ENCODE measurements at regions not wholly inside any gene's neighbourhood (a gene's known extent, or its start where the extent isn't known, plus 50 kb on each side); places are given as distances from the start of the nearest gene placed in this dataset.

- intact Hi-C loops (cut with DNase I; ENCODE audit: low total_unique reads) = no loop called here
- H3K9me3 ChIP-seq = no peaks in the 10 kb centered on the region
- H3K36me3 ChIP-seq (ENCODE audit: low read depth, missing control alignments) = no peaks in the 10 kb centered on the region
- TF ChIP-seq, protein P1, sequence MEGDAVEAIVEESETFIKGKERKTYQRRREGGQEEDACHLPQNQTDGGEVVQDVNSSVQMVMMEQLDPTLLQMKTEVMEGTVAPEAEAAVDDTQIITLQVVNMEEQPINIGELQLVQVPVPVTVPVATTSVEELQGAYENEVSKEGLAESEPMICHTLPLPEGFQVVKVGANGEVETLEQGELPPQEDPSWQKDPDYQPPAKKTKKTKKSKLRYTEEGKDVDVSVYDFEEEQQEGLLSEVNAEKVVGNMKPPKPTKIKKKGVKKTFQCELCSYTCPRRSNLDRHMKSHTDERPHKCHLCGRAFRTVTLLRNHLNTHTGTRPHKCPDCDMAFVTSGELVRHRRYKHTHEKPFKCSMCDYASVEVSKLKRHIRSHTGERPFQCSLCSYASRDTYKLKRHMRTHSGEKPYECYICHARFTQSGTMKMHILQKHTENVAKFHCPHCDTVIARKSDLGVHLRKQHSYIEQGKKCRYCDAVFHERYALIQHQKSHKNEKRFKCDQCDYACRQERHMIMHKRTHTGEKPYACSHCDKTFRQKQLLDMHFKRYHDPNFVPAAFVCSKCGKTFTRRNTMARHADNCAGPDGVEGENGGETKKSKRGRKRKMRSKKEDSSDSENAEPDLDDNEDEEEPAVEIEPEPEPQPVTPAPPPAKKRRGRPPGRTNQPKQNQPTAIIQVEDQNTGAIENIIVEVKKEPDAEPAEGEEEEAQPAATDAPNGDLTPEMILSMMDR (IDR thresholded peaks at IDR 0.05) = no peak
- TF ChIP-seq POLR2A (IDR thresholded peaks at IDR 0.05) = no peak
- 49 to 56% methylated on average over 7 of the region's 7 CpGs for WGBS, 2 donors
- no peaks in the 10 kb centered on the region for H3K27me3 ChIP-seq
- no peak overlapping the region for H3K4me3 ChIP-seq
- no peak overlapping the region for H3K27ac ChIP-seq
- H3K4me1 ChIP-seq = no peaks in the 10 kb centered on the region
- DNase-seq = no peak
Observed at GRCh38 chr18:78510636-78511035, 469.0 kb upstream of the SALL3 start.

- no peak overlapping the region for H3K27ac ChIP-seq
- H3K9me3 ChIP-seq = no peaks in the 10 kb centered on the region
- no peak for DNase-seq
- intact Hi-C loops (cut with DNase I; ENCODE audit: low total_unique reads) = no loop called here
- no peaks in the 10 kb centered on the region for H3K27me3 ChIP-seq
- no peak overlapping the region for H3K4me3 ChIP-seq
- H3K4me1 ChIP-seq = no peaks in the 10 kb centered on the region
- H3K36me3 ChIP-seq (ENCODE audit: low read depth, missing control alignments) = no peaks in the 10 kb centered on the region
- no peak for TF ChIP-seq POLR2A (IDR thresholded peaks at IDR 0.05)
- TF ChIP-seq, protein P1 (IDR thresholded peaks at IDR 0.05) = no peak
- 86 to 87% methylated on average over 10 to 24 of the region's 24 CpGs for WGBS, 2 donors
Observed at GRCh38 chr18:78511666-78512601, 467.7 kb upstream of the SALL3 start.

DNA sequence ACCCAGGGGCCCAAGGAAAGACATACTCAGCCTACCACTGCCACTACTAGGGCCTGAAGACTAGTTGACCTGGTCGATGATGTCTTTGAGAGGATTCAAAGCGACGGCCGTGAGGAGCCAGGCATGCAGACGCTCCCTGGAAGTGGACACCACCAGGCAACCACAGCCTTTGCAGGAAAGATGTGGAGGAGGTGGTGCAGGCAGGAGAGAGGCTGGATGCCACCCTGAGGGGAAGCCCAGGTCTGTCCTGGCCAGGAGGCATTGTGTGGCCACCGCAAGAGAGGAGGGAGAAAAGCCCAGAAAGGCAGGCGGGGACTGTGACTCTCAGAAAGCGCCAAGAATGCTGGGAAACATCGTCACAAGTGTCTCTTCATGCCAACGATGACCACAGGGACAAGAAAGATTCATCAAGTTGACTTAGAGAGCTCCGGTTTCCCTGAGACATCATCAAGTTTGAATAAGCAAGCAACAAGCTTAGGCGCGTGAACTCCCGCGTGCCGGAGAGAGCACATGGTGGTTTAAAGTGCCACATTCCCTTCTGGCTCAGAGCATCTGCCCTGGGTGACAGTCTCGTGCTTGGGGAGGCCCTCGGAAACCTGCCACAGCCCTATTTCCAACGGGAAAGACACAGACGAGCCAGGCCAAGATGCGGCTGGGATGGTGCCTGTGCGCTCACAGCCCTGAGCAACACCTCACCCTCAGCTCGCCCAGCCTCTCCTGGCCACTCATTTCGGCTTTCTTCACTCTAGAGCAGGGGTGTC lies 464.5 kb upstream of the SALL3 start:
- Histone ChIP-seq H3K27ac (no peak overlapping the region), H3K9me3 (no peaks in the 10 kb centered on the region), H3K4me3 (no peak overlapping the region), H3K36me3 (ENCODE audit: low read depth, missing control alignments) (no peaks in the 10 kb centered on the region), H3K4me1 (no peaks in the 10 kb centered on the region), H3K27me3 (no peaks in the 10 kb centered on the region)
- DNase-seq = no peak
- intact Hi-C loops (cut with DNase I; ENCODE audit: low total_unique reads) = no loop called here
- TF ChIP-seq POLR2A (IDR thresholded peaks at IDR 0.05) = no peak
- TF ChIP-seq, protein P1 (IDR thresholded peaks at IDR 0.05) = no peak
- WGBS, 2 donors = 65 to 89% methylated on average over 24 of the region's 24 CpGs

DNA sequence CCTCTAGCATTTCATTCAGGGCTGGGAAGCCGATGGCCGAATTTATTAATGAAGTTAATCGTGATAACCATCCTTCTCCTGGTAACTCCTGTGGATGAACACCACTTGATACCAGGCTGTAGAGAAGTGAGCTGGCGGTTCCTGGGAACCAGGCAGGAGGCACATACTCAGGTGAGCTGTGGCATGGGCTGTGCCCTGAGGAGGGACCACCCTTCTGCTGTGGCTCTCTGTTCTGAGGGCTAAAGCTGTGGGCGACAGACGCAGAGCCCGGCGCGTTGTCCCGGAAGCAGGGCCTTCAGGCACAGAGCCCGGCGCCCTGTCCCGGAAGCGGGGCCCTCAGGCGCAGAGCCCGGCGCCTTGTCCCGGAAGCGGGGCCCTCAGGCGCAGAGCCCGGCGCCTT lies 462.3 kb upstream of the SALL3 start:
- DNase-seq = no peak
- H3K27me3 ChIP-seq = no peaks in the 10 kb centered on the region
- H3K36me3 ChIP-seq (ENCODE audit: low read depth, missing control alignments) = no peaks in the 10 kb centered on the region
- intact Hi-C loops (cut with DNase I; ENCODE audit: low total_unique reads) = no loop called here
- no peaks in the 10 kb centered on the region for H3K9me3 ChIP-seq
- H3K4me1 ChIP-seq = no peaks in the 10 kb centered on the region
- H3K4me3 ChIP-seq = peak overlapping the region in 1 of 2 donors; percentile 43
- TF ChIP-seq, protein P1 (IDR thresholded peaks at IDR 0.05) = no peak
- no peak for TF ChIP-seq POLR2A (IDR thresholded peaks at IDR 0.05)
- no peak overlapping the region for H3K27ac ChIP-seq
- WGBS, 2 donors = 55 to 64% methylated on average over 7 to 21 of the region's 22 CpGs
